ENCODE measurements at regions not wholly inside any gene's neighbourhood (a gene's known extent, or its start where the extent isn't known, plus 50 kb on each side); places are given as distances from the start of the nearest gene placed in this dataset.
"Not testable (repeated sequence)": the region's sequence is repeated elsewhere in the genome, so short reads cannot be mapped to it uniquely, and the experiment has no call there.

- peak; percentile 18 for DNase-seq (ENCODE audit: low spot score)
Measured at GRCh38 chr17:83159204-83160049, 80.0 kb downstream of the METRNL start.

GRCh38 chr17:83160443-83161297 lies 81.3 kb downstream of the METRNL start:
- DNase-seq (ENCODE audit: low spot score): no peak

DNA sequence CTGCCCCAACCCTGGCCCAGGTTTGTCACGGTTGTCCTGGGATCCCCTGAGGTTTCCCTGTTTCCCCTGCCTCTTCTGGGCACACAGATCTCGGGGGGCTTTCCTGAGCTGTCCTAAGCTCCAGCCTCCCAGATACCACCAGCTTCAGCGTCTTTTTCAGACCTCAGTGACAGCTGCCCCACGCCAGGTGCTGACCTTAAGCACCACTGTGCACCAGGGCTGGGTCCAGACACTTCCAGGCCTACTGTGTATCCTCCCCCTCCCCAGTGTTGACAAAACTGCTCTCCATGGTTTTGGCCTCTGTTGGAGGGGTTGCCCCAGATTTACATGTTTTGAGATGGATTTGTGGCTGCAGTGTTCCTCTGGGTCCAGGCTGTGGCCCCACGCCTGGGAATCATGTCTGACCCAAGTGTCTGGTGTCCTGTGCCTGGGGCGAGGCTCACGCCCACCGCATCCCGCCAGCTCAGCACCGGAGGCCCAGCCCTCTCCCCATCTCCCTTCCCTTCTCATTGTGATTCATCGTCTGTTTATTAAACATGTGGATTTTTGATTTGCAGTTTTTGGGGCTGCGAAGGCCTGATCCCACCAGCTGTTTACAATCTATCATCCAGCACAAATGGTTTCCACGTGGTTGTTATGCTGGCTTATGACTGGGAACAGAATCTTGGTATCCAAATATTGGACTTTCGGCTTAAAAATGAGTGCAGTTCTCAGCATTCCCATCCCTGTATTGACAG lies 82.1 kb downstream of the METRNL start:
- DNase-seq (ENCODE audit: low spot score): no peak

DNA sequence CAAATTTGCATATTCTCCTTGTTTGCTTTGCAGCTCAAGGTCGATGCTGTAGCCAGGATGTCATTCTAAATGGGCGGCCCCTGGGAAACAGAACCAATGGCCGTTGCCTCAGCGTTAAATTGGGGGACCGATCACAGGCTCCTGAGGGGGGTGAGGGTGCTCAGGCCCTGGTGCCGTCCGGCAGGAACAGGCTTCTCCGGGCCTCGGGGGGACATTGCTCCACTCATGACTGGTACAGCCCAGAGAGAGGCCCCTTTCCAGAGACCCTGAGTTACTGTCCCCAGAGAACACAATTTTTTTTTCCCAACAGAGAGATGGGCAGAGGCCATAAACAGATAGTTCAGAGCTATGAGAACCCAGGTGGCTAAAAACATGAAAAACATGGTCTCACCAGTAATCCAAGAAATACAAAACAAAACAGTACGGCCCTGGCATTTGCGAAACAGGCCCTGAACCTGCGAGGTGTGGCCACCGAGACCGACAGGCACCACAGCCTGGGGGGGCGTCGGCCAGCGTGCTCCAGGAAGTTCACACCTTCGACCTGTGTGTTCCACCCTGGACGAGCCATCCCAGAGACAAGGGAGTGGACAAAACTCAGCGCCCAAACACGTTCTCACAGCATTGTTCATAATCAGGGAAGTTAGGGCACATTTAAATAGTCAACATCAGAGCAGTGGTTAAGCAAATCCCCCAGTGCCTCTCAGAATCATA lies 82.8 kb downstream of the METRNL start:
- no peak for DNase-seq (ENCODE audit: low spot score)

GRCh38 chr17:83164490-83164889 lies 85.1 kb downstream of the METRNL start:
- no peak for DNase-seq (ENCODE audit: low spot score)

DNA sequence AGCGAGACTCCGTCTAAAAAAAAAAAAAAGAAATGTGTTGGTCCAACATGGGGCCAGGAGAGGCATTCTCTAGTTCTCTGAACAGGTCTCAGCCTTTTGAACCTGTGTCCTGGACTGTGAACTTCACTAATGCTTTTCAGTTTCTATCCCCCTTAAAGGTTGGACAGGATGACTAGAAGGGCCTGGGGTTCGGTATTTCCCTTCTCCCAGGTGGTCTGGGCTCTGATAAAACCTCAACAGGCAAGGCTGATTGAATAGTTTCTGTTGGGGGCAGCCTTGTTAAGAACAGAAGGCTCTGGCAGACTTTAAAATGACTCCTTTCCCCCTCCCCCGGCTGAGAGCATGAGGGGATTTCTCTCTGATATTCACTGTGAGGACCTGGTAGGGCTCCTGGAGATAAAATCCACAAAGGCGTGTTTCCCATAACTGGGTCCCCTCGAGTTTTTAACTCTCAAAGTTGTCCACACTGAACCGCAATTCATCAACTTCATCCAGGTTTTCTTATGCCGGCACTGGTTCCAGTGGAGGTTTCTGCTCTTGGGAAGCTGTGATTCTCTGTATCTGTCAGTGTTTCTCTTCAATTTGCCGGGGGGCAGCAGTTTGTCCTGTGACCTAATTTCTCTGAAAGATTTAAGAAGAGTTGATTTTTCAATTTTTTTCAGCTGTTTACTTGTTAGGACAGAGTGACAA lies 91.3 kb downstream of the METRNL start:
- peak; percentile 44 for DNase-seq (ENCODE audit: low spot score)

- peak; percentile 60 for DNase-seq (ENCODE audit: low spot score)
Measured at GRCh38 chr17:83171661-83172060, 92.3 kb downstream of the METRNL start.

DNA sequence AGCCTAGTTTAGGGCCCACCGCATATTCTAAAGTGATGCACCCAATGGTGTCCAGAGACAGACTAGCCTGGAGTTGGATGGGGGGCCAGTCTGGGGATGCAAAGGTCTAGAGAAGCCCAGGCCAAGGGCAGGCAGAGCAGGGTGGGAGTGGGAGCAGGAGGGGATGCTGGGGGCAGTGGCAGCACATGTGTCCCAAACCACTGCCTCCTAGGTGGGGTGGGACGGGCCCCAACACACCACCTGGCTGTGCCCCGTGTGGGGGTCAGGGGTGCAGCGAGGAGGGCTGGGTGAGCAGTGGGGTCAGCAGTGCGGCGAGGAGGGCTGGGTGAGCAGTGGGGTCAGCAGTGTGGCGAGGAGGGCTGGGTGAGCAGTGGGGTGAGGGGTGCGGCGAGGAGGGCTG lies 92.7 kb downstream of the METRNL start:
- DNase-seq (ENCODE audit: low spot score): not testable (repeated sequence)

GRCh38 chr17:83172646-83173045 lies 93.2 kb downstream of the METRNL start:
- DNase-seq (ENCODE audit: low spot score): not testable (repeated sequence)

DNA sequence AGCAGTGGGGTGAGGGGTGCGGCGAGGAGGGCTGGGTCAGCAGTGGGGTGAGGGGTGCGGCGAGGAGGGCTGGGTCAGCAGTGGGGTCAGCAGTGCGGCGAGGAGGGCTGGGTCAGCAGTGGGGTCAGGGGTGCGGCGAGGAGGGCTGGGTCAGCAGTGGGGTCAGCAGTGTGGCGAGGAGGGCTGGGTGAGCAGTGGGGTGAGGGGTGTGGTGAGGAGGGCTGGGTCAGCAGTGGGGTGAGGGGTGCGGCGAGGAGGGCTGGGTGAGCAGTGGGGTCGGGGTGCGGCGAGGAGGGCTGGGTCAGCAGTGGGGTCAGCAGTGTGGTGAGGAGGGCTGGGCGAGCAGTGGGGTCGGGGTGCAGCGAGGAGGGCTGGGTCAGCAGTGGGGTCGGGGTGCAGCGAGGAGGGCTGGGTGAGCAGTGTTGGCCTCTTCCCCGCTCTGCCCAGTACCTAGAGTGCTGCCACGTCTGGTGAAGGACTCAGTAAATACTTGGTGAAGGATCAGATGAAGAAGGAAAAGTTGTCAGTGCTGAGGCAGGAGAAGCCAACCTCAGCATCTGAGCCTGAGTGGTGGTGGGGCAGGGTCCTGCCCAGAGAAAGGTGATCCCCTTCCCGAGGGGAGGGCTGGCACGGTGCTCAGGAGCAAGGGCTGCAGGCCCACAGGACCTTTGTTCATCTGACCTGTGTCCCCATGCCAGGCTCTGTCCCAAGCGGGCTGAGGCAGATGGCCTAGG lies 93.9 kb downstream of the METRNL start:
- DNase-seq (ENCODE audit: low spot score): peak; percentile 36

DNA sequence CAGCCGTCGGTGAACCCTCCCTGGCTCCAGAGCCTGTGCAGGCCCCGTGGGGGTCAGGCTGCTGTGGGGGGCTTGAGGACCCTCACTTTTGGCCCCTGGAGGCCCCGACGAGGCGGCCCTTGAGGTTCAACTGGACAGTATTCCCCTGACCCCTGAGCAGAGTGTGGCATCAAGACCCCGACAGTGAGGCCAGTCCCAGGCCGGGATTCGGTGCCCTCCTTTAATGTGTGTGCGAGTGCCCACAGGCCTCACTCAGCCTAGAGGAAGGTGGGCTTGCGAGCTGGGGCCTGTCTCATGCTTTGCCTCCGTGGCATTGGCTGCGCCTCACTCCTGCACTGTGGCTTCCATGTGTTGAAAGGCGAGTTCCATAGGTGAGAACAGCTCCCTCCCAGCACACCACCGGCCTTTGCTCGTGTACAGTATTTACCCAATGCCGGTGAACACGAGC lies 94.5 kb downstream of the METRNL start:
- DNase-seq (ENCODE audit: low spot score): peak; percentile 51

- DNase-seq (ENCODE audit: low spot score): peak; percentile 56
Measured at GRCh38 chr17:83174362-83175118, 95.1 kb downstream of the METRNL start.

- DNase-seq (ENCODE audit: low spot score): peak; percentile 41
Measured at GRCh38 chr17:83175119-83175821, 95.9 kb downstream of the METRNL start.

GRCh38 chr17:83175822-83176622 lies 96.6 kb downstream of the METRNL start:
- peak; percentile 43 for DNase-seq (ENCODE audit: low spot score)

- DNase-seq (ENCODE audit: low spot score): peak; percentile 43
Measured at GRCh38 chr17:83176623-83177583, 97.5 kb downstream of the METRNL start.

- peak; percentile 43 for DNase-seq (ENCODE audit: low spot score)
Measured at GRCh38 chr17:83177611-83178532, 98.5 kb downstream of the METRNL start.

Measured in ecto neural progenitor cell (in vitro differentiated cells).